Stimulated activated CD4-positive, alpha-beta T cell treated with anti-CD3 and anti-CD28 coated beads, Interleukin-2, amount 100 ng/mL, for 48 hours (primary cell): ENCODE measurements at regions not wholly inside any gene's neighbourhood (a gene's known extent, or its start where the extent isn't known, plus 50 kb on each side); places are given as distances from the start of the nearest gene placed in this dataset.
"Not testable (repeated sequence)": the region's sequence is repeated elsewhere in the genome, so short reads cannot be mapped to it uniquely, and the experiment has no call there.

Source experiments
- DNase-seq, 2 donors: peaks; one replicate each; pipeline ENCODE4 v3.0.0-alpha.2; 2020

- no peak for DNase-seq
These were observed 389.4 kb upstream of the RORB start for GRCh38 chr9:74107692-74108091.

GRCh38 chr9:74115976-74116375 is 381.2 kb upstream of the RORB start:
- DNase-seq: no peak

- no peak for DNase-seq
These were observed 380.0 kb upstream of the RORB start for GRCh38 chr9:74117151-74117550.

GRCh38 chr9:74117731-74118130 is 379.4 kb upstream of the RORB start:
- DNase-seq: no peak

- DNase-seq: no peak
These were observed 377.1 kb upstream of the RORB start for GRCh38 chr9:74120061-74120460.

GRCh38 chr9:74120470-74120869 is 376.7 kb upstream of the RORB start:
- no peak for DNase-seq

- DNase-seq: no peak
These were observed 374.9 kb upstream of the RORB start for GRCh38 chr9:74122216-74122615.

GRCh38 chr9:74122661-74123060 is 374.5 kb upstream of the RORB start:
- no peak for DNase-seq

GRCh38 chr9:74125941-74126340 is 371.2 kb upstream of the RORB start:
- no peak for DNase-seq

GRCh38 chr9:74132986-74133385 is 364.1 kb upstream of the RORB start:
- DNase-seq: no peak

- DNase-seq: no peak
These were observed 363.2 kb upstream of the RORB start for GRCh38 chr9:74133921-74134320.

- DNase-seq: no peak
These were observed 359.0 kb upstream of the RORB start for GRCh38 chr9:74138182-74138581.

- no peak for DNase-seq
These were observed 357.0 kb upstream of the RORB start for GRCh38 chr9:74140141-74140540.

- no peak for DNase-seq
These were observed 349.2 kb upstream of the RORB start for GRCh38 chr9:74147906-74148305.

GRCh38 chr9:74172874-74173273 is 324.3 kb upstream of the RORB start:
- DNase-seq: no peak

- DNase-seq: no peak
These were observed 323.9 kb upstream of the RORB start for GRCh38 chr9:74173284-74173683.

GRCh38 chr9:74197771-74198170 is 299.4 kb upstream of the RORB start:
- DNase-seq: not testable (repeated sequence)

GRCh38 chr9:74205056-74205455 is 292.1 kb upstream of the RORB start:
- no peak for DNase-seq

GRCh38 chr9:74218385-74219063 is 278.6 kb upstream of the RORB start:
- no peak for DNase-seq

- no peak for DNase-seq
These were observed 276.8 kb upstream of the RORB start for GRCh38 chr9:74220327-74220726.

GRCh38 chr9:74236857-74237256 is 260.3 kb upstream of the RORB start:
- no peak for DNase-seq

- no peak for DNase-seq
These were observed 251.2 kb upstream of the RORB start for GRCh38 chr9:74245866-74246497.

- no peak for DNase-seq
These were observed 241.6 kb upstream of the RORB start for GRCh38 chr9:74255489-74255984.

- DNase-seq: no peak
These were observed 221.1 kb upstream of the RORB start for GRCh38 chr9:74275872-74276508.
